Type B pancreatic cell (in vitro differentiated cells): ENCODE measurements at regions not wholly inside any gene's neighbourhood (a gene's known extent, or its start where the extent isn't known, plus 50 kb on each side); places are given as distances from the start of the nearest gene placed in this dataset.
"Not testable (repeated sequence)": the region's sequence is repeated elsewhere in the genome, so short reads cannot be mapped to it uniquely, and the experiment has no call there.

Source experiments
- DNase-seq: peaks from one replicate; pipeline ENCODE4 v3.0.0; 2021; ENCODE audit warnings: mixed read lengths; ENCODE audit not compliant: unreplicated experiment; ENCODE audit errors: extremely low spot score
- H3K27ac Mint-ChIP-seq: 2 replicates; pipeline ENCODE4 v1.8.0; 2021; ENCODE audit warnings: mild to moderate bottlenecking, mixed read lengths
- H3K27me3 Mint-ChIP-seq: 2 replicates; pipeline ENCODE4 v1.8.0; 2021; ENCODE audit warnings: mixed read lengths
- H3K36me3 Mint-ChIP-seq: 2 replicates; pipeline ENCODE4 v1.8.0; 2021; ENCODE audit warnings: mixed read lengths
- H3K4me1 Mint-ChIP-seq: one replicate; pipeline ENCODE4 v1.8.0; 2021; ENCODE audit warnings: mixed read lengths; ENCODE audit not compliant: unreplicated experiment
- H3K4me3 Mint-ChIP-seq: 2 replicates; pipeline ENCODE4 v1.8.0; 2021; ENCODE audit warnings: mild to moderate bottlenecking, mixed read lengths
- H3K9me3 Mint-ChIP-seq: 2 replicates; pipeline ENCODE4 v1.8.0; 2021; ENCODE audit warnings: mixed read lengths
- CTCF ChIP-seq: fragments of 200-600 bp; sonication (generic); conservative IDR thresholded peaks from 2 replicates; pipeline ENCODE4 v1.5.0; 2021; ENCODE audit warnings: antibody characterized with exemption, mild to moderate bottlenecking

GRCh38 chr6:159633196-159633595 is 59.8 kb downstream of the SOD2 start:
- H3K9me3 Mint-ChIP-seq, result no peaks in the 10 kb centered on the region
- no peak for DNase-seq
- no peak overlapping the region for H3K27ac Mint-ChIP-seq
- peak; percentile 68 for TF ChIP-seq CTCF
- H3K4me1 Mint-ChIP-seq, result no peaks in the 10 kb centered on the region
- no peaks in the 10 kb centered on the region for H3K36me3 Mint-ChIP-seq
- no peaks in the 10 kb centered on the region for H3K27me3 Mint-ChIP-seq
- H3K4me3 Mint-ChIP-seq, result no peak overlapping the region

- no peak overlapping the region for H3K27ac Mint-ChIP-seq
- TF ChIP-seq CTCF, result no peak
- H3K36me3 Mint-ChIP-seq, result no peaks in the 10 kb centered on the region
- no peak for DNase-seq
- H3K4me3 Mint-ChIP-seq, result no peak overlapping the region
- no peaks in the 10 kb centered on the region for H3K4me1 Mint-ChIP-seq
- no peaks in the 10 kb centered on the region for H3K9me3 Mint-ChIP-seq
- no peaks in the 10 kb centered on the region for H3K27me3 Mint-ChIP-seq
Observed at GRCh38 chr6:159631886-159632285, 61.2 kb downstream of the SOD2 start.

- H3K27ac Mint-ChIP-seq, result no peak overlapping the region
- no peak for DNase-seq
- no peak for TF ChIP-seq CTCF
- H3K9me3 Mint-ChIP-seq, result no peaks in the 10 kb centered on the region
- H3K27me3 Mint-ChIP-seq, result no peaks in the 10 kb centered on the region
- no peaks in the 10 kb centered on the region for H3K36me3 Mint-ChIP-seq
- no peaks in the 10 kb centered on the region for H3K4me1 Mint-ChIP-seq
- H3K4me3 Mint-ChIP-seq, result no peak overlapping the region
Observed at GRCh38 chr6:159627939-159628338, 65.1 kb downstream of the SOD2 start.

GRCh38 chr6:159626506-159626905 is 66.5 kb downstream of the SOD2 start:
- H3K36me3 Mint-ChIP-seq, H3K9me3 Mint-ChIP-seq, H3K27me3 Mint-ChIP-seq, DNase-seq, H3K4me3 Mint-ChIP-seq, H3K4me1 Mint-ChIP-seq, H3K27ac Mint-ChIP-seq: not testable (repeated sequence)

GRCh38 chr6:159623156-159623555 is 69.9 kb downstream of the SOD2 start:
- no peak for TF ChIP-seq CTCF
- H3K27me3 Mint-ChIP-seq, result peaks cover 3% of the 10 kb centered on the region
- H3K36me3 Mint-ChIP-seq, result no peaks in the 10 kb centered on the region
- no peaks in the 10 kb centered on the region for H3K9me3 Mint-ChIP-seq
- H3K27ac Mint-ChIP-seq, result no peak overlapping the region
- DNase-seq, result no peak
- H3K4me3 Mint-ChIP-seq, result no peak overlapping the region
- no peaks in the 10 kb centered on the region for H3K4me1 Mint-ChIP-seq

- no peak for DNase-seq
- H3K27me3 Mint-ChIP-seq, result peaks cover 6% of the 10 kb centered on the region
- no peak for TF ChIP-seq CTCF
- H3K27ac Mint-ChIP-seq, result no peak overlapping the region
- no peaks in the 10 kb centered on the region for H3K36me3 Mint-ChIP-seq
- H3K4me3 Mint-ChIP-seq, result no peak overlapping the region
- H3K9me3 Mint-ChIP-seq, result no peaks in the 10 kb centered on the region
- no peaks in the 10 kb centered on the region for H3K4me1 Mint-ChIP-seq
Observed at GRCh38 chr6:159620947-159621346, 72.1 kb downstream of the SOD2 start.
